ENCODE measurements at regions not wholly inside any gene's neighbourhood (a gene's known extent, or its start where the extent isn't known, plus 50 kb on each side); places are given as distances from the start of the nearest gene placed in this dataset.

DNA sequence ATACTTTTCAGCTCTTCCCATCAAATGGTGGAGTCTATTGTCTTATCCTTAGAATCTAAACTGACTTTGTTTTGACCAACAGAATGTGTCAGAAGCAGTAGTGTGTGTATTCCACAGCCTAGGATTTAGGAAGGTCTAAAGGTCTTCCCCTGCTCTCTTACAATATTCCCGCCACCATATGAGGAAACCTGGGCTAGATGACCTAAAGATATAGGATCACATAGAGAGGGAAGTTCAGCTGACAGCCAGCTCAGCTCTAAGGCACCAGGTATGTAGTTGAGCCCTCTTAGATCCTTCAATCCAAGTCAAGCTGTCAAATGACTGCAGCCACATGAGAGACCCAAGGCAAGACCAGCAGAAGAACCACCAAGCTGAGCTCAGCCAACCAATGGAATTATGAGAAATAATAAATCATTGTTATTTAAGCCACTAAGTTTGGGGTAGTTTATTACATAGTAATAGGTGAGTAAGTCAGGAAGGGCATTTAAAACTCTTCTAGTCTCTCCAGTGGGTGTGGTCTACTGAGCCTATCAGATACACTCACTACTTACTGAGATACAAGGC lies 227.7 kb upstream of the HES1 start:
- TF ChIP-seq, protein P1, sequence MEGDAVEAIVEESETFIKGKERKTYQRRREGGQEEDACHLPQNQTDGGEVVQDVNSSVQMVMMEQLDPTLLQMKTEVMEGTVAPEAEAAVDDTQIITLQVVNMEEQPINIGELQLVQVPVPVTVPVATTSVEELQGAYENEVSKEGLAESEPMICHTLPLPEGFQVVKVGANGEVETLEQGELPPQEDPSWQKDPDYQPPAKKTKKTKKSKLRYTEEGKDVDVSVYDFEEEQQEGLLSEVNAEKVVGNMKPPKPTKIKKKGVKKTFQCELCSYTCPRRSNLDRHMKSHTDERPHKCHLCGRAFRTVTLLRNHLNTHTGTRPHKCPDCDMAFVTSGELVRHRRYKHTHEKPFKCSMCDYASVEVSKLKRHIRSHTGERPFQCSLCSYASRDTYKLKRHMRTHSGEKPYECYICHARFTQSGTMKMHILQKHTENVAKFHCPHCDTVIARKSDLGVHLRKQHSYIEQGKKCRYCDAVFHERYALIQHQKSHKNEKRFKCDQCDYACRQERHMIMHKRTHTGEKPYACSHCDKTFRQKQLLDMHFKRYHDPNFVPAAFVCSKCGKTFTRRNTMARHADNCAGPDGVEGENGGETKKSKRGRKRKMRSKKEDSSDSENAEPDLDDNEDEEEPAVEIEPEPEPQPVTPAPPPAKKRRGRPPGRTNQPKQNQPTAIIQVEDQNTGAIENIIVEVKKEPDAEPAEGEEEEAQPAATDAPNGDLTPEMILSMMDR (IDR thresholded peaks at IDR 0.05; ENCODE audit: low read depth, low read length): no peak
- H3K4me3 ChIP-seq (ENCODE audit: low read depth, low read length): no peak overlapping the region
- DNase-seq (ENCODE audit: low read depth, low spot score): no peak
- in situ Hi-C loops (cut with HindIII; ENCODE audit: low sequenced_read_pairs): no loop called here

DNA sequence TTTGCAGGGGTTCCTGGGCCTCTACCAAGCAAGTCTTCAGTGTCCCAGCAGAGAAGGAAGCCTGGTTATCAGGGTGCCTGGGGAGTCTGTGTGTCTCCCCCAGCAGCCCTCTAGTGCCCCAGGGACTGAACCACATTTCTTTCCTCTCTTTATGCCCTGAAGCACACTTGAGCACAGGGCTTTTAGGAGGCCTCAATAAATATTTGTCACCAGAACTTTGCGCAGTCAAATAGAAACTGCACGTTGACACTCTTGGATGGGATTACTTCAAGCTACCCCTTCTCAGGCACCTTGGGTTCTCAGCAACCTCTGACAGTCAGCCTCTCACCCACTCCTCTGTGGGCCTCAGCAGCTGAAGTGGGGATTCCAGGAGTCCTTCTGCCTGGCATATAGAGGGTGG lies 226.6 kb upstream of the HES1 start:
- in situ Hi-C loops (cut with HindIII; ENCODE audit: low sequenced_read_pairs): no loop called here

GRCh38 chr3:193910310-193910709 lies 225.6 kb upstream of the HES1 start:
- TF ChIP-seq, protein P1 (IDR thresholded peaks at IDR 0.05; ENCODE audit: low read depth, low read length): no peak
- no peak for DNase-seq (ENCODE audit: low read depth, low spot score)
- H3K4me3 ChIP-seq (ENCODE audit: low read depth, low read length): no peak overlapping the region
- in situ Hi-C loops (cut with HindIII; ENCODE audit: low sequenced_read_pairs): no loop called here

More for the DNA sequence above, 226.6 kb upstream of the HES1 start:
- no peak for DNase-seq (ENCODE audit: low read depth, low spot score)
- no peak overlapping the region for H3K4me3 ChIP-seq (ENCODE audit: low read depth, low read length)
- TF ChIP-seq, protein P1 (IDR thresholded peaks at IDR 0.05; ENCODE audit: low read depth, low read length): no peak

DNA sequence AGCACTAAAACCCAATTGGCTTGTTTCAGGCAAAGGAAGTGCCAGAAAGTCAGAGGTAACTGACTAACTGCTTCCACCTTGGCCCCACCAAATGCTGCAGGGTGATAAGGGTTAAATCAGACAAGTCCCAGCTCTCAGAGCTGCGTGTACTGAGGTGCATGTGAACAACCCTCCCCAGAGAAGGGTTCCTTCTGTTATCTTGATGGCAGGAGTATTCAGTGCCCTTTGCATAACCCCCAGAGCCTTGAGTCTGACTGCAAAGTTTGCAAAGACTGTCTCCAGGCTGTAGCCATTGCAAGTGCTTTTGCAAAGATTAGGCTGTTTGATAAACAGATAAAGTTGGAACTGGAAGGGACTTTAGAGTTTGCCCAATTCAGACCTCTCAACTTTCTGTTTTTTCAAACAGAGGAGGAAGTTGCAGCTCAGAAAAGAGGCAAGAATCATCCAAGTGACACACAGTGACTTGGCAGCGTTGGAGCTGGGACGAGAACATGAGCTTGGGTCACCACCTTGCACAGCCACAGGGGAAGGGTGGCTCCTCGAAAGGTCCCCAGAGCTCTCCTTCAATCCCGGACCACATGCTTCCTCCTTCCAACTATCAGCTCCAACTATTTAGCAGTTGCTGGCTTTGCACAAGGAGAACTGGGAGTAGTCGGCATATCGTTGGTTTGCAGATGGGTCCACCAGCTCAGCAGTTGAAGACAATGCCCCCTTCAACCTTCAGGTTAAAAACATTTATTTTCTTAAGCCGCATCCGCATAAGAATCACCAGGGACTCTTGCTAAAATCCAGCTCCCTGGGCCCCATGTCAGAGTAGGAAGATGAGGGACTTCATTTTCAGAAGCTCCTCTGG lies 224.8 kb upstream of the HES1 start:
- H3K4me3 ChIP-seq (ENCODE audit: low read depth, low read length): no peak overlapping the region
- in situ Hi-C loops (cut with HindIII; ENCODE audit: low sequenced_read_pairs): no loop called here
- TF ChIP-seq, protein P1 (IDR thresholded peaks at IDR 0.05; ENCODE audit: low read depth, low read length): no peak
- no peak for DNase-seq (ENCODE audit: low read depth, low spot score)

- in situ Hi-C loops (cut with HindIII; ENCODE audit: low sequenced_read_pairs): no loop called here
- TF ChIP-seq, protein P1 (IDR thresholded peaks at IDR 0.05; ENCODE audit: low read depth, low read length): no peak
- no peak overlapping the region for H3K4me3 ChIP-seq (ENCODE audit: low read depth, low read length)
- no peak for DNase-seq (ENCODE audit: low read depth, low spot score)
Observed at GRCh38 chr3:193911784-193912340, 224.1 kb upstream of the HES1 start.

DNA sequence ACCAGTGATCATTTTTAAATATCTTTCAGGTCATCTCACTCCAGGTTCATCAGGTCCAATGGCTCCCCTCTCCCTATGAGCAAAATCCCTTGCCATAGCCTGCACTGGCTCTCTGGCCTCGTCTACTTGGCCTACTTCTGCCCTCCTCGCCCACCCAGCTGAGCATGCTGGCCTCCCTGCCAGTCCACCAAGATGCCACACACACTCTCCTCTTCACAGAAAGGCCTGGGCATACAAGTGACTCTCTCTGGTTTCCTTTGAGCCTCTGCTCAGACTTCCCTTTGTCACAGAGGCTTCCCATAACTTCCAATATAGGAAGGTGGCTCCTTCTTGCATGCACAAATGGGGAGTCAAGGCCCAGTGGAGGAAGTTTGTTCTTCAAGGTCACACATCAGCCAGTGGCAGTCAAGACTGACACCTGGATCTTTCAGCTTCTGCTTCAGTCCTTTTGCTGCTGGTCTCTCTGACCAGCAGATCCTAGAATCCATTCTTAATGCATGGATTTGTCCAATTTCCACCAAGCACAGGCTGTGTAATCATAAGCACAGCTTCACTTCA lies 223.2 kb upstream of the HES1 start:
- no peak for DNase-seq (ENCODE audit: low read depth, low spot score)
- in situ Hi-C loops (cut with HindIII; ENCODE audit: low sequenced_read_pairs): no loop called here
- TF ChIP-seq, protein P1 (IDR thresholded peaks at IDR 0.05; ENCODE audit: low read depth, low read length): no peak
- no peak overlapping the region for H3K4me3 ChIP-seq (ENCODE audit: low read depth, low read length)

Data from astrocyte of the spinal cord (primary cell).